GM12892 (cell line): ENCODE measurements at regions not wholly inside any gene's neighbourhood (a gene's known extent, or its start where the extent isn't known, plus 50 kb on each side); places are given as distances from the start of the nearest gene placed in this dataset.

Source experiments
- POLR2A ChIP-seq: IDR thresholded peaks from 2 replicates; pipeline ENCODE4 v1.6.1; 2011; ENCODE audit warnings: low read depth, low read length, control low read depth
- POLR2AphosphoS5 ChIP-seq: IDR thresholded peaks from 2 replicates; pipeline ENCODE4 v1.6.1; 2011; ENCODE audit warnings: low read depth, low read length, control low read depth

GRCh38 chr10:108592956-108593355, 1330.4 kb downstream of the XPNPEP1 start:
- TF ChIP-seq POLR2AphosphoS5 (no peak), POLR2A (no peak)
